SKM-1 treated with dmso at 0.1 percent for 144 hours (cell line): ENCODE measurements at regions not wholly inside any gene's neighbourhood (a gene's known extent, or its start where the extent isn't known, plus 50 kb on each side); places are given as distances from the start of the nearest gene placed in this dataset.
"Not testable (repeated sequence)": the region's sequence is repeated elsewhere in the genome, so short reads cannot be mapped to it uniquely, and the experiment has no call there.

Source experiments
- DNase-seq: peaks from one replicate; lab custom pipeline; 2025; ENCODE audit not compliant: unreplicated experiment; lab: John Stamatoyannopoulos, UW

DNA sequence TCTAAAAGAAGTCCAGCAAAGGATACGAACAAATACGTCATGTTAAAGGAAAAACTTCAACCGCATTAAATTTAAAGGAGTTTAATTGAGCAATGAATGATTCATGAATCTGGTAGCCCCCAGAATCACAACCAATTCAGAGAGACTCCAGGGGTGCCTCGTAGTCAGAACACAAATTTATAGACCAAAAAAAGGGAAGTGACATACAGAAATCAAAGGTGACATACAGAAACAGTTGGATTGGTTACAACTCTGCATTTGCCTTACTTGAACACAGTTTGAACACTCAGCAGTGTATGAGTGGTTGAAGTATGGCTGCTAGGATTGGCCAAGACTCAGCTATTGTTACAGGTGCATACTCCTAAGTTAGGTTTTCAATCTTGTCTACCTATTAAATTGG is 59.5 kb upstream of the SERP2 start:
- DNase-seq = not testable (repeated sequence)

DNA sequence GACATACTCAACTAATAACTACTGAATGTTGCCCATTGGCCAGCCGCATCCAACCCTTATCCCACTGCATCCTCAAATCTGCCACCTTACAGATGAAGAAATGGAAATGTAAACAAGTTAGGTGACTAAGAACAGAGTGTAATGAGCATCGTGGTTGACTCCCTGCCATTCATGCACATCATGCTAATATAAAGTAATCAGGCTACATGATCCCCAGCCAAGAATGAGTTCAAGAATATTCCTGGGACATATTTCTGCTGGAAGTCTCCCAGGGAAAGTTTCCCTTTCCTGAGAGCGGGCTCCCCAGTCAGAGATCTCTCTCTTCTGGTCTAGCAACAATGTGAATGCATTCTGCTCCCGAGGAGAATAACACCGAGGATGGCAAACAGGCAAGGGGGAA is 55.9 kb upstream of the SERP2 start:
- DNase-seq = no peak

DNA sequence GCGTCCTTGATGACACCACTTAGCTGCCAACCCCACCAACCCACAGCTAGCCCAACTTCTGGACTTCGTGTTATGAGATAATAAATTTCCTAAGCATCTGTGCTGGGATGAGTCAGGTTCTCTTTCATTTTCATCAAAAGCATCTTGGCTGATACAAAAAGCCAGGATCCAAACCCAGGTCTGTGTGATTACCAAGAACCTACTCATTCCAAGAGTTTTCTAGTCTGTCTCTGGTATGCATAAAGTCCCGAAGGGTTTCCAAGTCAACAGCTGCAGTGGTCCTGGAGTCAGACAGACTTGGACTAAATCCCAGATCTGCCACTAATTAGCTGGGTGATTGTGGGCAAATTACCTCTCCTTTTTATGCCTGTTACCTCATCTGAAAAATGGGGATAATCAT is 55.5 kb upstream of the SERP2 start:
- no peak for DNase-seq

GRCh38 chr13:44320611-44321010 is 53.0 kb upstream of the SERP2 start:
- DNase-seq = no peak

DNA sequence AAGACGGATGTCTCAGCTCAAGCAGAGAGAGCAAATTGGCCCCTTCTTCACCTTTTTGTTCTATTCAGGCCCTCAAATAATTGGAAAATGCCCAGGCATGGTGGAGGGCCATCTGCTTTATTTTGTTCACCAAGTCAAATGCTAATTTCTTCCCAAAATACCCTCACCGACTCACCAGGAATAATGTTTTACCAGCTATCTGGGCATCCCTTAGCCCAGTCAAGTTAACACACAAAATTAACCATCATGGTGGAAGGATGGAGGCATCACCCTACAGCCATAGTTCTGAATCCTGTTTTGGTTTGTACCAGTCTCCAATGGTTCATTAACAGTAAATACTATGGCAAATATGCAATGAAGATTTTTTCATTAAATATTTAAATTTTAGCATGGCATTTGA is 51.7 kb upstream of the SERP2 start:
- no peak for DNase-seq

GRCh38 chr13:44322928-44323327 is 50.7 kb upstream of the SERP2 start:
- no peak for DNase-seq

DNA sequence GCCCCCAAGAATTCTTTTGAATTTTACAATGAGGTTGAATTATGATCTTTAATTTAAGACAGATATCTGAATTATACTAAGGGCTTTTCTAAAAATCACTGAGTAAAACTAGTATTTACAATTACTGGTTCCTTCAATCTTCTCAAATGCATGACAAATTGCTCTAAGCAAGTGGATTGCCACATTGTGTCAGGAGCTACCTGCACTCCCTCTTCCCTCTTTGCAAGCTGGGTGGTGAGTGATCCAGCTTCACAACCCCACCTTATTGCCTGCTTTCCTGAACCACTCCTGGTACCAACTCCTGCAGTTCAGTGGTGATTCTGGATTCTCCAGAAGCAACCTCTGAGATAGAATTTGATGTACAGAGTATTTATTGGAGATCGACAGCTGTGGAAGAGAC is 49.9 kb upstream of the SERP2 start:
- DNase-seq = no peak
